Cardiac fibroblast (primary cell): ENCODE measurements at regions not wholly inside any gene's neighbourhood (a gene's known extent, or its start where the extent isn't known, plus 50 kb on each side); places are given as distances from the start of the nearest gene placed in this dataset.

Source experiments
- DNase-seq, 2 donors: peaks; one replicate each; pipeline versions ENCODE4 v3.0.0 to v3.0.0-alpha.2; 2010; ENCODE audit warnings: low read depth in 2 of 2
- H3K4me3 ChIP-seq, 2 donors: replicated peaks in 1 of 2; 1 replicate in 1 of 2; 2 replicates in 1 of 2; pipeline ENCODE4 v1.5.1; 2011; ENCODE audit warnings: low read depth in 2 of 2, low read length in 2 of 2, mild to moderate bottlenecking in 2 of 2, moderate library complexity in 1 of 2
- CTCF ChIP-seq: IDR thresholded peaks from one replicate; pipeline ENCODE4 v1.5.1; 2011; ENCODE audit warnings: low read depth, mild to moderate bottlenecking, low read length, inconsistent platforms

DNA sequence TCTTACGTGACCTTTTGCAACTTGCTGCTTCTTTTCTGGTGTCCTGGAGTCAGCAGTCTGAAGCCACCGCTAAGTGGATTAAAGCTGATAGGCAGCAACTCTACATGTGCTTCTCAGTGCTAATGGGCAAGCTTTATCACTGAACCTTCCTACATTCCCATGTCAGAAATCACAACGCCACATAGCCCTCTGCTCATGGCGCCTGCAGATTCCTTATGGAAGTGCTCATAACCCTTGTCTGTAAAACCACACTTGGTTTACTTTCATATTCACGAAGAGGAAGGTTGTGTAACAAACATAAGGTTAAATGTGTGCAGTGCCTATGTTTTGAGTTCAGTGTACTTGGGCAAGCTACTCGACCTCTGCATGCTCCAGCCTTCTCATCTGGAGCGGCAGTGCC, 319.8 kb downstream of the FBXO15 start:
- DNase-seq: no peak
- H3K4me3 ChIP-seq: no peak overlapping the region
- no peak for TF ChIP-seq CTCF

GRCh38 chr18:73826098-73826497, 321.5 kb downstream of the FBXO15 start:
- TF ChIP-seq CTCF: no peak
- H3K4me3 ChIP-seq: no peak overlapping the region
- no peak for DNase-seq

GRCh38 chr18:73824671-73825070, 323.0 kb downstream of the FBXO15 start:
- TF ChIP-seq CTCF: no peak
- no peak for DNase-seq
- H3K4me3 ChIP-seq: no peak overlapping the region

GRCh38 chr18:73812423-73812822, 335.2 kb downstream of the FBXO15 start:
- H3K4me3 ChIP-seq: no peak overlapping the region
- TF ChIP-seq CTCF: no peak
- no peak for DNase-seq

GRCh38 chr18:73807551-73808192, 340.0 kb downstream of the FBXO15 start:
- no peak overlapping the region for H3K4me3 ChIP-seq

GRCh38 chr18:73805991-73806390, 341.6 kb downstream of the FBXO15 start:
- no peak overlapping the region for H3K4me3 ChIP-seq
- no peak for DNase-seq
- no peak for TF ChIP-seq CTCF

More at GRCh38 chr18:73807551-73808192, 340.0 kb downstream of the FBXO15 start:
- TF ChIP-seq CTCF: no peak
- DNase-seq: no peak

- no peak for TF ChIP-seq CTCF
- no peak for DNase-seq
- H3K4me3 ChIP-seq: no peak overlapping the region
Measured at GRCh38 chr18:73797419-73797818, 350.2 kb downstream of the FBXO15 start.
